Stimulated activated CD4-positive, alpha-beta T cell treated with anti-CD3 and anti-CD28 coated beads, Interleukin-1b, Interleukin-23, amount 100 ng/mL, for 1 hour (primary cell): ENCODE measurements at regions not wholly inside any gene's neighbourhood (a gene's known extent, or its start where the extent isn't known, plus 50 kb on each side); places are given as distances from the start of the nearest gene placed in this dataset.
"Not testable (repeated sequence)": the region's sequence is repeated elsewhere in the genome, so short reads cannot be mapped to it uniquely, and the experiment has no call there.

Experiments used
- DNase-seq, 2 donors: peaks; one replicate each; pipeline ENCODE4 v3.0.0-alpha.2; 2020; ENCODE audit warnings: low read depth in 2 of 2

DNA sequence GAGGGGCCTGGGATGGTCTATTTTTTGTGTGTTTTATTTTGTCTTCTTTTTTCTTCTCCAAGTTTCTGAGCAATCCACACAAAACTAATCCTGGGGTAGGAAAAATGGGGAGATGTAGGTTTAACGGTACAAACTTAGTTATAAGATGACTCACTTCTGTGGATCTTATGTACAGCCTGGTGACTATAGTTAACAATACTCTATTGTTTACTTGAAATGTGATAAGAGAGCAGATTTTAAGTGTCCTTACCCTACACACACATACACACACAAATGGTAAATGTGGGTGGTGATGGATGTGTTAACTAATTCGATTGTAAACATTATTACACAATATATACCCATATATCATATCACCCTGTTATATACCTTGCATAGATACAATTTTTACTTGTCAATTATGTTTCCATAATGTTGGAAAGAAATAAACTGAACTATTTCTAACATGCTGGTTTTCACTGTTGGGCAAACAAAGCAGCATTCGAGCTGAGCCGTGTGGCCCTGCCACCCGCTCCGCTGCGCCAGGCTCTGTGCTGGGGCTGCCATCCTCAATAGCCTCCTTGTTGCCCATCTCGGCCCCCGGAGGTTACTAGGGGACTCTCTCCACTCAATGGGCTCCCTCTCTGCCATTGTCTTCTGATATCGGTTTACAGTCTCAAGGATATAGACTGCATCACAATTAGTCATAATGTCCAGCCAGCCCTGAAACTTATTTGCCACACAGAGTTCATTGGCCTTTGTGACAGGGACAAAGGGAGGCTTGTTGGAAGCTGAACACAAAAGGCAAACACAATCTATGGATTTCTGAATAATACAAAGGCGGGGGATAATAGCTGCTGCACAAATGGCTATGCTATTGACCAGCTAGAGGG, 380.3 kb upstream of the MAF start:
- no peak for DNase-seq

DNA sequence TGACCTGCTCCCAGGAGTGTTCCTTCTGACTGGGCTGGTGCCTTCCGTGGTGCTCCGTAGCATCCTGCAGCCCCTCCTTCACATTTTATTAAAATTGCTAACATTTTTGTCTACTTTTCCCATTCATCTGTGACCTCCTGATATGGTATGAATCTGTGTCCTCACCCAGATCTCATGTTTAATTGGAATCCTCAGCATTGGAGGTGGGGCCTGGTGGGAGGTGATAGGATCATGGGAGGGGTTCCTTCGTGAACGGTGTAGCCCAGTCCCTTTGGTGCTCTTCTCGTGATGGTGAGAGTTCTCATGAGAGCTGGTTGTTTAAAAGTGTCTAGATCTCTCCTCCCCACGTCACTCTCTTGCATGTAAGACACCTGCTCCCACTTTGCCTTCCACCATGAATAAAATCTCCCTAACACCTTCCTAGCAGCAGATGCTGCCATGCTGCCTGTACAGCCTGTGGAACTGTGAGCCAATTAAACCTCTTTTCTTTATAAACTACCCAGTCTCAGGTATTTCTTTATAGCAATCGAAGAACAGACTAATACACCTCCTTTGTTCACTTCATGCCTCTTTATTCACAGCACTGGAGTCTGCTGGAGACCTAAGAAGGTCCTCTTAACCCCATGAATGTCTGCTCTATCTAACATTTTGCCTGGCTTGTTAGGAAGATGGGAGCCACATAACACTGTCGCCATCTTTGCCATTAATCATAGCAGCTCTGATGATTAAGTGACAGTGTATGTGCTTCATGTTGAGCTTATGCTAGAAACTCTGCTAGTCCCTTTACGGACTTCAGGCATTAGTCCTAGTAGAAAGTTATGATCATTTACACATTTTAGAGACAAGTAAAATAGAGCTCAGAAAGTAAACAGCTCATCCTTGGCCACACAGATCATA, 377.7 kb upstream of the MAF start:
- no peak for DNase-seq

DNA sequence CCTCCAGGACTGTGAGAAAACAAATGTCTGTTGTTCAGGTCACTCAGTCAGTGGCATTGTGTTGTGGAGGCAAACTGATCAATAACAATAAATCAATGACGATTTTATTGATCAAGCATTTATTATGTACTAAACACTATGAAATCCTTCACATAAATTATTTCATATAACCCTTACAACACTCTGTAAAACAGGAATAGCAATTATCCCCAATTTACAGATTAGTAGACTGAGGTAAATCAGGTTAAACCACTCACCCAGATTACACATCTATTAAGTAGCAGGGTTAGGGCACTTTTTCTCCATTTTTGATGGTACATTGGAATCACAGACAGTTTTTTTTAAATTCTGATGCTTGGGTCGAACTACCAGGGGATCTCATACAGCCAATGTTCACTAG, 372.8 kb upstream of the MAF start:
- DNase-seq = no peak

DNA sequence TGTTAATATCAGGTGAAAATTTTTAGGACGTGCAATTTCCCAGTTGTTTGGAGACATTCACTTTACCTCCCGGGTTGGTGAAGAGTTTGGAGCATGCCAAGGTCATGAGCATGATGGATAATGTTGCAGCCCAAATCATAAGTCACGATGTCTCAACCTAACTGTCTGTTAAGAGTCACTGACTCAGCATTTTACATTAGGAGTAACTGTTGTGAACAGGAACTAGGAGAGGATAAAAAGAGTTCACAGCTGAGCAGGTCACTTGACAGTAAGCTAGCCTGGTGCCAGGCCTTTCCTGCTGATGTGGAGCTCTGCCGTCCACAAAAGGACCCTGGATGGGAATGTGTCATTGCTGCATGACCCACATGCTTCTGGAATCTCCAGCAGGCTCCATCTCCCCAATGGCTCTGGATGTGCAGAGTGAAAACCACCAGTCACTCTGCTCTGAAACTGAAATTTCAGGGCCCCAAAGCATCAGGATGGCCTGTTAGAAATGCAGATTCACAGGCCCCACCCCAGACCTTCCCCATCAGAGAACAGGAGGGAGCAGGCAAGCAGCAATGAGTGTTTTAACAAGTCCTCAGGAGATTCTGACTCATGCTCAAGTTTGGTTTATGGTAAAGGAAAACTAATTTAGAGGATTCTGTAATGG, 371.6 kb upstream of the MAF start:
- DNase-seq = no peak

DNA sequence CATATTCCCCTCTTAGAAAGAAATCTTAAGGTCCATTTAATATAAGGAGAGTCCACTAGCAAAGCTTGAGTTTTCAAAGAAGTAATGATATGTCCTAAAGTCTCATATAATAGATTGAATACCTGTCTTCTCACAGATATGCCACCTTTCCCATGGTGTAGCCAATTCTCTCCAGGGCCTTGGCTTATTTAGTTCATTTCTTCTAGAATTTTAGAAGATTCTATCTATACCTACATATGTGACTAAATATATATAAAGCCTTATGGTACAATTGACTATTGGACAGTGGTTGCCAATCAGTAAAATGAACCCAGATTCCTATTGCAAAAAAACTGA, 370.7 kb upstream of the MAF start:
- DNase-seq = no peak

DNA sequence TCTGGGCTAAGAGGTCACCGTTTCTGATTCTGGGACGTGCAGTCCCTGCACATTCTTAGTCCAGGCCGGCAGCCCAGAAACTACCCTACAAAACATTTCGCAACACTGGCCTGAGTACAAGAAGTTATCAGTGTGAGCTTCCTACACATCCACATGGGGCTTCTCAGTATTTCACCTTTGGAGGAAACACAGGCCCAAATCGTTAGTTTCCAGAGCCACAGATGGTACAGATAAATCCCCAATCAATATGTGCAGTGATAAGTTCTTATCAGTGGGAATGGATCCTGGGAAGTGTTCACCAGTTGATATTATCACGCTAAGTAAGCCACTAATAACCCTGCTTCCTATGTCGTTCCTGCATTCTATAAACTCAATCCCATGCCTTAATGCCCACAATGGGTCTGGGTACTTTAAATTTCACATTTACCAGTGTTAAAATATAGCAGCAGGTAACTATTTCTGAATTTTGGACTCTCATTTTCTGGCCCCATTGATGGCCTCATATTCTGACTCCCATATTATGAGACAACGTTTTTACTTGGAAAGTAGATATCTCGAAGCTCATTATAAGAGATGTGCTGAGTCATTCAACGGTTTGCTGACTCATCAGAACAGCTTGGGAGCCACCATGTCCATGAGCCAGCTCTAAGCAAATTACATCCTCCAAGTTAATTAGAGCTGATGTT, 370.2 kb upstream of the MAF start:
- no peak for DNase-seq

DNA sequence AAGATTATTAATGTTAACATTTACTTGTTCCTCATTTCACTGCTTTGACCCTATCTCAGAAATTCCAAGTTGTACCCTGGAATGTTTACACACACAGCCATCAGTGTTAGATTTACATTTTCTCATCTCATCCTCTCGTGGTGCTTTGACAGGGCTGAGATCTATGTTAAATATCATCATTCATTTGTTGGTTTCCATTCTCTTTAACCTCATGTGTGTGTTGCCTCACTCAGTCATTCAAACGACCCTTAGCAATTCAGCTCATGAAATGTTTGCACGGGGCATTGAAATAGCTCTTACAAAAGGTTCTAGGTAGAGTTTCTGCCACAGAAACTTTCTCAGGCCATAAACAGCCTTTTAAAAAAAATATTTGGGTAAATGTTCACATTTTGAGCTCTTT, 369.6 kb upstream of the MAF start:
- DNase-seq = no peak

DNA sequence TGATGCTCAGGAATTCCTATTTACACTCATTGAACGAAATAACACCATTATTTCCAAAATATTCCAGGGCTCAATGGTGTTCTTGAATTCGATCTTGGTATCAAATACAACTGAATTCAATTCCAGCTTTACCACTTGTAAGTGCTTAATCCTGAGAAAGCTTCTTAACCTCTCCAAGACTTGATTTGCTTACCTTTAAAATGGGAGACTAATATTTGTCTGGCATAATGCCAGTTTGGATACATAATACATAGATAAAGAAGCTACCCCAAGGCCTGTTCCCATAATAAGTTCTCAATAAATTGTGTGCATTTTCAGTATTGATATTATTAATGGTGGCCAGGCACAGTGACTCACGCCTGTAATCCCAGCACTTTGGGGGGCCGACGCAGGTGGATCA, 368.9 kb upstream of the MAF start:
- no peak for DNase-seq

DNA sequence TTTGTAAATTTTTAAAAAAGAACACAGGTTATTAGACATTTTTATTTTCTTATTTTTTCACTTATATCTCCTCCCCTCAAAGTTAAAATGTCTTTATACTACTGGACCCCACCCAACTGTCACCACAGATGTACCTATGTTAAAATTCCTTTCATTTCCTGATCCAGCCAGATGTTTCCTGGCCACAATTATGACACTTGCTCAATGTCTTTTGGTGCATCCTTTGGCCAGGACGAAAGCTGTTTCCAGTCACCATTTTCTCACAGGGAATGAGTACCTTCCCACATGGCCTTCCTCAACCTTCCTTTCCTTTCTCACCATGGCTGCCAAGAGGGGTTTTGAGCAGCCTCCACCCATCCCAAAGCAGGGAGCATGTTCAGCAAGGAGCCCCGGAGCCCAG, 365.7 kb upstream of the MAF start:
- no peak for DNase-seq

DNA sequence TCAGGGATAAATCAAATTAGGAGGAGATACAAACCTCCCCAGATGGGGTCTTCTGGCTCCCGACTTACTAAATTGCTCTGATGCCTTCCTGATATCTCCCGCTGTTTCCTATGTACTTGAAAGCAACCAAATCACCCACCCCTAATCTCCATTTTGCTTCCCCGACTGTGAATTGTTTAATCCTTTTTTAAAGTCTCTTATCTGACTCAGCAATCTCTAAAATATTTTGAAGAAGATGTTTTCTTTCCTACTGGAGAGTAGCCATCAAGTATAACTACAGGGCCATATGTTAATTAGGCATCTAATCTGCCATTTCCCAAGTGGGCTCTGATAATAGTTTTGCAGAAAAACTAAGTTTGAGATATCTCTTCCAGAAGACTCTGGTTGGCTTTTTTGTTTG, 365.2 kb upstream of the MAF start:
- DNase-seq = no peak

DNA sequence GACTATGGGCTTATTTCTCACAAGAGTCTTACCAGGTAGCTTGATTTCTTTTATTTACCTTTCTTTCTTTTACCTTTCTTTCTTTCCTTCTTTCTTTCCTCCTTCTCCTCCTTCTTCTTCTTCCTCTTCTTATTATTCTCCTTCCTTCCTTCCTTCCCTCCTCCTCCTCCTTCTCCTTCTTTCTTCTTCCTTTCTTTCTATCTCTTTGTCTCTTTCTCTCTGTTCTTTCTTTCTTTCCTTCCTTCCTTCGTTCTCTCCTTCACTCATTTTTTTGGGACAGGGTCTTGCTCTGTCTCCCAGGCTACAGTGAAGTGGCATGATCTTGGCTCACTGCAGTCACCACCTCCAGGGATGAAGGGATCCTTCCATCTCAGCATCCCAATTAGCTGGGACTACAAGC, 363.6 kb upstream of the MAF start:
- no peak for DNase-seq

DNA sequence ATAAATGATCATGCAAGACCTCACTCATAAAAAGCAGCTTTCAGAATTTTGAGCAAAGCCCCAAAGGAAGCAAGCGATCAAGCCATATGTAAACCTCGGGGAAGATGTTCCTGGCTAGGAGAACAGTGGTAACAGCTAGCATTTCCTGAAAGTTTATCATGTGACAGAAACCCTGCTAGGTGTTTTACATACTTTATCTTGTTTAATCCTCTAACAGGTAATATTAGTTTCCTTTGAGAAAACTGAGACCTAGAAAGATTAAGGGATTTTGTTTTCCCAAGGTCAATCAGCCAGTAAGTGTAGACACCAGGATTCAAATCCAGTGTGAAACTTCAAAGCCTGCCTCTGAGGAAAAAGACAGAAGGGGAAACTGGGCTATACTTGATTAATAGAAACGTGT, 362.4 kb upstream of the MAF start:
- DNase-seq = no peak

DNA sequence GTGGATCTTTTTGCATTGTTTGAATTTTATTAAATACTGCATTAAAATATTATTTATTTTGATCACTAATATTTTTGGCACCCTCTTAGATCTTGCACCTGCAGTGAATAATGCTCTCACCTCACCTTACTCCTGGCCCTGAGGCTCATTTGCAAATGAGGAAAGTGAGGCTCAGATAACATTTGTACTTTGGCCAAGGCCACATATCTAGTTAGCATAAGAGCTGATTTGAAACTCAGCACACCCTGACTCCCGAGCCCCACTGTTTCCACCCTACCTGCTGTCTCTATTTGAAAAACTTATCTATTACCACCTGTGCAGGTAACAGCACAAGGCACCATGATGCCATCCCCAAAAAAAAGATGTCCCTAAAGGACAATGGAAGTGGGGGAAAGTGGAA, 358.7 kb upstream of the MAF start:
- DNase-seq = no peak

DNA sequence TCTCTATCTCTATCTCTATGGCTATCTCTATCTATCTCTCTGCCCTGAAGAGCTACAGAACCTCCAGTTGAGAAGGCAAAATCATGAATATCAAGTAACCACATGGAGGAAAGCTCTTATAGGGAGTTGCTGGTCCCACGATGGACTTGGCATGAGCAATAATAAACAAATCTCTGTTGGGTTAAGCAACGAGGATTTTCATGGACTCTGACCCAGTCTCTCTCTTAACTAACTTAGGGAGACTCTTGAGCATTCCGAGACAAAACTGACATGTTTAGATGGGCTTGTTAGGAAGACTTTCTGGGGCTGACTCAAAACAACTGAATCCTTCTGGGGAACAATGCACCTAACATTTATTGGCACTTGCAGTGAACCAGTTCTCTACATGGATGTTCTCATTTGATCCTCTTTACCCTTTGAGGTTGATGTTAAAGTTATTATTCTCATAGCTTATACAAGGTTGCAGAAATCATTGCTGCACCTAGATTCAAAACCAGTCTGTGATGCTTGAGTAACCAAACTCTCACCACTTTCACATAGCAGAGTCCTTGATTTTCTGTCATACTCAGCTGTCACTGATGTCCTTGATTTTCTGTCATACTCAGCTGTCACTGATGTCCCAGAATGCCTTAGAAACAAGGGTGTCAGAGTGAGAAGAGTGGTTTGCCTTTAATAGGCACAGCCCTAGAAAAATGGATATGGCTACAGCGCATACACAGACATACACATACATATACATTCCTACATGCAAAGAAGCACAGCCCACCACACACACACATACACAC, 354.6 kb upstream of the MAF start:
- DNase-seq = no peak

DNA sequence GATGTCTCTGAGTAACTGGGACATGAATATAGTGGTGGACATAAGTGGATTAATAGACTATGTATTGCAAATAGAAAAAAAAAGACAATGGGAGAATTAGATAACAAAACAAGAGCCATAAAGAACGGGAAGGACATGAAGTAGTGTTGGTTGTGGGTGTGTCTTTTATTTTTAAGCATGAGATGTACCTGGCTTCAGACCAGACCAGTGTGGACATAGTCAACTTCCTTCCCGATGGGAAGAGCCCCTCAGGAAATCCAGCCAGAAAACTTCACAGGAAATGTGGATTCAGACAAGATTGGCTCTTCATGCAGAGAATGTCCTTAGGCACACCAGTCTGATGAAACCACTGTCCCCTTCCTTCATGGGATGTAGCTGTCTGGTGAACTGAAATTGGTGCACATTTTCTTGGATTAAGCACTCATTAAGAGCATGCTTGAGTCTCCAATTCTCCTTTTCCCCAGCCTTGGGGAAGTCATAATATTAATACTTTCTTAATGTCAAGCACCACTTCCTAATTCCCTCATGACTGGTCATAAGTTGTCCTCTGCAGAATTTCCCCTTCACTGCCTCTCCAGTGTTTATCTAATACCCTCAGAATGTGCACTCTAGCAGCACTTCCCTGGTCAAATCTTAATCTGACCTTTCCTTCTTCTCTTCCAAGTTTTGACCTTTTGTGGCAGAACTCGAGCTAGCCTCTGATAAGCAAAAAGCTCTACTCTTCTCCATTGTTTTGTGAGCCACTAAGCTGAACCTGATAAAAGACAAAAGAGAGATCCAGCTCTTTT, 350.6 kb upstream of the MAF start:
- no peak for DNase-seq

DNA sequence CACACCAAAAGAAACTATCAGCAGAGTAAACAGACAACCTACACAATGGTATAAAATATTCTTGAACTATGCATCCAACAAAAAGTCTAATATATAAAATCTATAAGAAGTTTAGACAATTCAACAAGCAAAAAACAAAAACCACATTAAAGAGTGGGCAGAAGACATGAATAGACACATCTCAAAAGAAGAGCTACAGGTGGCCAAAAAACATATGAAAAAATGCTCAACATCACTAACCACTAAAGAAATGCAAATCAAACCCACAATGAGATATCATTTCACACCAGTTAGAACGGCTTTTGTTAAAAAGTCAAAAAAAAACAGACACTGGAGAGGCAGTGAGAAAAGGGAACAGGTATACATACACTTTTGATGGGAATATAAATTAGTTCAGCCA, 348.9 kb upstream of the MAF start:
- no peak for DNase-seq

DNA sequence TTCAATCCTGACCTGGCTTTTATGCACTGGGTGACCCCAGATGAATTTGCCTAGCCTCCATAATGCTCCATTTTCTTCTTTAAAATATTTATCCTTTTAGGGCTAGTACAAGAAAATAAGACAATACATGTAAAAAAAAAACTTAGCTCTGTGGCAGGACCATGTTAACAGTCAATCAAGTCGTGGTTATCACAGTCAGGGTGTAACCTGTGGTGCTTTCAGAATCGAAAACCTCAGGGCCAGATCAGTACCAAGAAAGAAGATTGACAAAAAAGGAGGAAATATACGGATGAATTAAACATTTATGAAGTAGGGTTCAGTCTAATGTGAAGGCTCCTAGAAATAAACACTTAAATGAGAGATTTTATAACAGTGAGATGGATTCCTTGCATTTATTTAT, 347.2 kb upstream of the MAF start:
- DNase-seq = no peak

DNA sequence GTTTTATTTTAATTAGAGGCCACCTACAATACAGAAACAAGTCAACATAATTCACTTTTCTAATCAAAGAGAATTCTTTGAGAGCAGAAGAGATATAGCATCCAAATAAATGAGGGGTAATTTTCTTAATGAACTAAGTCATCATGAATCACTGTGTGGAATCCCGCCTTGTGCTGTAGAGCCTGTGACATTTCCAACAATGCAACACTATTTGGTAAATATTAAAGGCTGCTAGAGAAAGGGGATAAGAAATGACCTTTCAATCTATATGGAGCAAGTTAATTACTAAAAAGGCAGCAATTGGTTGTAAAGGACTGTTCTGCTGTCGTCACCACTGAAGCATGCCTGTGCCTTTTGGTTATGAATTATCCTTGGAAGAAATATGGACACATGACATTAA, 345.7 kb upstream of the MAF start:
- no peak for DNase-seq

DNA sequence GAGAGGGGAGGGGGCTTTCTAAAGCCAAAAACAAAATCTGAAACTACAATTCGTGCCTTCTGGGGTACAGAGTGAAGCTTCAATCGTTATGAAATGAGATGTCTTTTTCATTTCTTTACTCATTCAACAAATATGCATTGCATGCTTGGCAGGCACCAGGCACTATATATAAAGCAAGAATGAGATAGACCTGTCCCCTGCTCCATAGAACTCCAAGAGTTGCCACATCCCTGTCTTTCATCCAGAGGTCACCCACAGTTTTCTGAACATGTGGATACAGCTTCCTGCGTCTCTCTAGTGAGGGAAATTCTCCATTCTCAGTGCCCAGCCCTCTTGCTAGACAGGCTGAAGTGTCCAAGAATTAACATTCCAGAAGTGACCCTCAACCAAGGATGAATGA, 343.2 kb upstream of the MAF start:
- no peak for DNase-seq

DNA sequence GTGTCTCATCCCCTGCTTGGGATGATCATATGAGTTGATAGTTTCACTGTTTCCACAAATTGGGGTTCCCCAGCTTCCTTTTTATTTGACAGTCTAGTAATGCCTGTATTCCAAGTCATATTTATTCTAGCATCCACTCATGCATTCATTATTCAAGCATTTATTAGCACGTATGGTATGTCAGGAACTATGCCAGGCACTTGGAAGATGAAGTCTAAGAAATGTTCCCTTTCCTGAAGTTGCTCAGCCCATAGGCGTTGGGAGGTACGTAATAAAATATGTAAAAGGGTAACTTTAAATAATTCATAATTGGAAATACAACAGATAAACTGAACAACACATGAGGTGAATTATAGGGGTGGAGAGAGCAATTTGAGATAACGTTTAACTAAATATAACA, 338.0 kb upstream of the MAF start:
- DNase-seq = no peak

DNA sequence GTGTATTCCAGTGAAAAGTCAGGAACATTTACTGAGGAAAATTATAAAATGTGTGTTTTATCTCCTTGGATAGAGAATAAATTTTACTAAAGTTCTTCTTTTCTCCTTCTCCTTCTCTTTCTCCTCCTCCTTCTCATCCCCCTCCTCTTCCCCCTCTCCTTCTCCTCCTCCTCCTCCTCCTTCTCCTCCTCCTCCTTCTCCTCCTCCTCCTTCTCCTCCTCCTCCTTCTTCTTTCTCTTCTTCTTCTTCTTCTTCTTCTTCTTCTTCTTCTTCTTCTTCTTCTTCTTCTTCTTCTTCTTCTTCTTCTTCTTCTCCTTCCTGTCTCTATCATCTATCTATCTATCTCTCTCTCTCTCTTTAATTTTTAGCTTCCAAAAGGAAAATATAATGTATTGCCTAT, 337.1 kb upstream of the MAF start:
- DNase-seq = not testable (repeated sequence)
